SK-N-DZ (cell line): ENCODE measurements at regions not wholly inside any gene's neighbourhood (a gene's known extent, or its start where the extent isn't known, plus 50 kb on each side); places are given as distances from the start of the nearest gene placed in this dataset.

Experiments
- DNase-seq: peaks from one replicate; pipeline ENCODE4 v3.0.0-alpha.2; 2015; ENCODE audit warnings: low spot score

DNA sequence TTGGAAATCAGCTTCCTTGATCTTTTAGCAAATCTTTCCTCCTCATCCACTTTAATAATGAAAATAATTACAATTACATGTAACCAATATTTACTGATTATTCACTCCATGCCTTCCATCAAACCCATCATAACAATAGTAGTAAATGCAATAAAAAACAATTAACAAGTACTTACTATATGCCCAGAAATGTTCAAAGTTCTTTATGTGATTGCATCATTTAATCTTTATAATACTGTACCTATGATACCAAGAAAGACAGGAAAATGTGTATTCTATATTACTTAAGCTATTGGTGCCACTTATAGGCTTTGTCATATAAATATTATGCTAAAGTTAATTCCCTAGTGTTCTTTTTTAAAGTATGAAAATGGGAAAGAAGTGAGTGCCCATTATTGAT lies 210.2 kb upstream of the PKDCC start:
- DNase-seq = no peak

DNA sequence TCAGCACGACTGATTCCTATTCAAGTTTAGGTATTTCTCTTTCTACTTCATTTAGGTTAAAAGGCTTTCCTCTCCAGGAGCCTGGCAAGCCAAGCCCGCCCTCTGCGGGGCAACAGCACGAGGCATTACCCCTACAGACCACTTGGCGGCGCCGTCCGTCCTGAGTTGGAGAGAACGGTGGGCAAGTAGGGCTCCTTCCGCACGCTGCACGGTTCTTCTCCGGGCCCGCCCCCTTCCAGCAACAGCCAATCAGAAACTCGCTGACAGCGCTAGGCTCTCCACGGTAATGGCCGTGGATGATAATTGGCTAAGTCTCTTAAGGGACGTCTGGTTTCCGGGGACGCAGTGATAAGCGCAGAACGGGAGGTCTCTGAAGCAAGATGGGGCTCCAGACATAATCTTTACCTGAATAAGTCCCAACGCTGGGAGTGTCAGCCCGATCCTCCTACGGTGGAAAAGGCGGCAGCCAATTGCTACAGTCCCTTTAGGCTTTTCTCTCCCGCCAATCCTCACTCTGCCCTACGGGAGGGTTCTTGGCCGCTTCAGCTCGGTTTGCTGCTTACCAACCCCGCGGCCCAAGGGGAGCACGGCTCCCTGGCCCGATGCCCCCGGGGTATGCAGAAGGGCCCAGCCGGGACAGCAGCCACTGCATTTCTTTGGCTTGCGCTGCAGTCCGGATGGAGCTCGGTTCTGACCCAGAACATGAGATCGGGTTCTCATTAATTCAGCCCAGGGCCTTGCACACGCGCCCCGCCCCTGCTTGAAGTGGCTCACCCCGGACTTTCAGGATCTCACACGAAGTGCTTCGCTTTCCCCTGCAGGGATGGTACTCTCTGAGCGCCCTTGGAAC lies 206.9 kb upstream of the PKDCC start:
- peak; percentile 98 for DNase-seq

DNA sequence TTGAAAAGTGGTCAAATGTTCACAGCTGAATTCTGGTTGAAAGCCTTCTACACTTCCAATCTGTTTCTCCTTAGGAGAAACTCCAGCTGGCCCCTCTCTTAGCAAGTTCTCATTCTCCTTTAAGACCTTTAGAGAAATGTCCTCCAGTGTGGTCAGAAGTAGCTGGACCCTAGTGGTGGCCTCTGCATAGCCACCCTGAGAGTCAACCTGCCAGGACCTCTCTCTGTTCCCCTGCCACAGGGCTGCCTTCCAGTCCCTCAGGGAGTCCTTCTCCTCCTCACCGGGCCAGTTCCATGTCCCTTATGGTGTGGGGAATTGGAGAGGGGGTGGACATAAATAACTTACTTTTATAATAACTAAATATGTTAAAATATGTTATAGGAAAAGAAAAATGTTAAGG lies 200.9 kb upstream of the PKDCC start:
- no peak for DNase-seq

DNA sequence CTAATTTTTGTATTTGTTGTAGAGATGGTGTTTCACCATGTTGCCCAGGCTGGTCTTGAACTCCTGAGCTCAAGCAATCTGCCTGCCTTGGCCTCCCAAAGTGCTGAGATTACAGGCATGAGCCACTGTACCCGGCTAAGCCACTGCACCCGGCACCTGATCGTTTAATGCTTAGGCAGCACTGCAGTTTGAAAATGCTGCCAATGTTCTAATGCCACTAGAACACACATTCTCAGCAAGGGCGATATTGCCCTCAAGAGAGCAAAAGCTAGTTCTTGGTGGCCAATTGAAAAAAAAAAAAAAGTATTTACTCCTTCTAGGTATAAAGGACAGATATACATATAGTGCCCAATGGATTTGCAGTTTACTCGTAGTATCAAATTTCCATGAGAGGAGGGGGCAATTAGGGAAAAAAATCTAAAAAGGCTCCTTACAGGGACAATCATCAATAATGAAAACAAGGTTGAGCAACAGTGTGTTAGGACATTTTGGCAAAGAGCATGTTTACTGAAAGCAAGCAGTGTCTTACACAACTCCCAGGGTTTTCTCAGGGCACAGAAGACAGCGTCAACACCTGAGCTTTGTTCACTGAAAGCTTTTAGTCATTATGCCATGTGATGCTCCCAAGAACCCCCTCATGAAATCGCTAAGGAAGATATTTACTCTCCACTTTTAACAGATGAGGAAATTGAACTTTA lies 199.9 kb upstream of the PKDCC start:
- DNase-seq = no peak

GRCh38 chr2:41851554-41851953 lies 196.3 kb upstream of the PKDCC start:
- DNase-seq = no peak

DNA sequence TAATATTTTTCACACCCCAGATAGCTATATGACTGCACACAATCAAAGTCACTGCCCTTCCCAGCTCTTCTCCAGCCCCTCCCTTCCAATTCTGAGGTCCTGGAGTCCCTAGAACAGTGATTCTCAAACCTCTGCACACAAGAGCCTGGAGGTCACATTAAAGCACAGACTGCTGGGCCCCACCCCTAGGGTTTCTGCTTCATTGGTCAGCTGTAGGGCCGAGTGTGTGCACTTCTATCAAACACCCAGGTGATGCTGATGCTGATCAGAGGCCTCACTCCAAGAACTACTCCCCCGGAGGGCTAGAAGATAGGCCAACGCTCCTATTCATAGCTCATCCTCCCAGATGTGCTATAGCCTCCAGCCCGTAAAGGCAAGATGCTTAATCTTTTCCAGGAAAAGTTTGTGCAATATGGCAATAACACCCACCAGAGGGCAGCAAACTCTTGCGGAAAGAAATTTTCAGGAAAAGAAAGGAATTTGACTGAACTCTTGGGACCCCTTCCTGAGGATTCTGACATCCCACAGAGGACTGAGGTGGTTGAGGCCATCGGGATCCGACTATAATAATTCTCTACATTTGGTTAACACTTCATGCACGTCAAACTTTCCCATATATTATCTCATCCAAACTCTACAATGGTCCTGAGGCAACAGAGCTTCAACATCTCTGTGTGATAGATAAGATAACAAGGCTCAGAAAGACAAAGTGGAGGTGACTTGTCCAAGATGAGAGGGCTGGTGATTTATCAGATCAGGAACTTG lies 194.2 kb upstream of the PKDCC start:
- peak; percentile 78 for DNase-seq

GRCh38 chr2:41854227-41854626 lies 193.6 kb upstream of the PKDCC start:
- DNase-seq = no peak

DNA sequence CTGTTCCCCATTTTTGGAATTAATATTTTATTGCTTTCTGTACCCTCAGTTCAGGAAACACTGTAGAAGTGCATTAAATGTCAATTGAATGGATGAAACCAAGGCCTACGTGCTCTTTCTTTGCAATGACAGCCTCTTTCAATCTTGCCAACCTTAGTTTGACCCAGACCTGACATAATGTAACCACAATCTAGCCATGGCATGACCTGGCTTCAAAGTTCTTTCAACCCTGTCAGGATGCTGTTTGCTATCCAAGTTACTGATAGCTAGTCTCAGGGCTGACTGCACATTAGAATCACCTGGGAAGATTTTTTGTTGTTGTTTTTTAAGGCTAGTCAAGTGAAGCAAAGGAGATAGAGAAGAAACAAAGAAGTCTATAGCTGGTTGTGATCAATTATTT lies 190.9 kb upstream of the PKDCC start:
- DNase-seq = no peak

- no peak for DNase-seq
These were observed 188.0 kb upstream of the PKDCC start for GRCh38 chr2:41859615-41860514.

- no peak for DNase-seq
These were observed 184.8 kb upstream of the PKDCC start for GRCh38 chr2:41863062-41863461.

DNA sequence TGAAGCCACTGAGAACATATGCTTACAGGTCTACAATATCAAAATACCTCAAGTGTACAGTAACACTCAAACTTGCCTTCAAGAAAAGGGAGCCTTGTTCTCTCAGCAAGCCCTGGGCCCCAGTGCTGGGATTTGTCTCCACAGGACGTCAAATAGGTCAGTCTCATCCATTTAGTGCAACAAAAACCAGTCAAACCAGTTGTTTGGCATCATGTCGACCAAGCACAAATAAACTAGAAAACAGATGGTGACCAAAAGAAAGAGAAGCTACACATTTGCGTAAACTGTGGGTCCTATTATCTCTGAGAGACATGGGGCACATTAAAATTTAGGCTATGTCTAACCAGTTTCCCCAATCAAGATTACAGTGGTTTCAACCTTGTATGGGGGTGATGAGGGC lies 182.6 kb upstream of the PKDCC start:
- no peak for DNase-seq

DNA sequence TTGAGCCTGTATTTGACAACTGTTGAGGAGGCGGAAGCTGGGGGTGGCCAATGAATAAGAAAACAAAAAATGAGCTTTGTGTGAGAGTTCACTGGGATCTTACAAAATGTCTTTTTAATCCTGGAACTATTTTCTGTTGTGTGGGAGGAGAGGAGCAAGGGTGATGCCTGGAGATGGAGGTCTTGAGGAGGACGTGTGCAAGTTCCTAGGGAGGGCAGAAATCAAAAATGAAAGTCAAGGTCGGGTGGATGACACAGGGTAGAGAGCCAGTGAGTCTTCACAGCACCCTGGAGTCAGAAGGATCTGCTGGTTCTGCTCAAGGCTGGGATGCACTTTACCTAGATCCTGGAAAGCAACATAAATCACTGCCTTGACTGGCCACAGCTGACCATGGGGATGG lies 180.3 kb upstream of the PKDCC start:
- DNase-seq = no peak

DNA sequence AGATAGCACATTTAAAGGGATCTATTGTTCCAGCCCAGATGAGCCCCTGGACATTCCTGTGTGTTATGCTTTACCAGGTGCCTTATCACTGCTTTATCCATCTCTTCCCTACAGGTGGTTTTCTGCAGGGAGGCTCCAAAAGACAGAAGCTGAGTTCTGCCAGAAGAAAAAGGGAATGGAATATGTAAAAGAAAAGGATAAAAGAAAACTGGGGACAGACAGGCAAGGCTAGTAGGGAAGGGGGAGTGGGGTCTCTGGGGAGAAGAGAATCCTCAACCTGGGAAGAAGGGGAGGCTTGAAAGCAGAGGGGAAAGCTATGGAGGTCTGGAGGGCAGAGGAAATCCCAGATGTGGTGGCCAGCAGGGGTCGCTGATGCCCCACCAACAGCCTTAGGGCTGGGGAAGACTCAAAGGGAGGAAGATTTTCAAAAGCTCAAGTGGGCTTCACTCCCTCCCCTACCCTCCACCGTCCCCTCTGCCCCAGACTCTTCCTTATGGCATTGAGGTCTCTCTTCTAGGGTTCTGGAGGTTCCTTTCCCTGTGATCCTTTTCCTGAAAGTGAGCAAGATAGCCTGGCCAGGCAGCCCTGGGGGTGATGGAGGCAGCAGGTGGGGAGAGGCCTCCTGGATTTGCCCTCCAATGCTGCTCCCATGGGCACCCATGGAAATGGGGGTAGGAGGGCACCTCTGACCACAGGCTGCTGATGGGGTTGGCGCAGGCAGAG lies 178.1 kb upstream of the PKDCC start:
- DNase-seq = peak; percentile 77

DNA sequence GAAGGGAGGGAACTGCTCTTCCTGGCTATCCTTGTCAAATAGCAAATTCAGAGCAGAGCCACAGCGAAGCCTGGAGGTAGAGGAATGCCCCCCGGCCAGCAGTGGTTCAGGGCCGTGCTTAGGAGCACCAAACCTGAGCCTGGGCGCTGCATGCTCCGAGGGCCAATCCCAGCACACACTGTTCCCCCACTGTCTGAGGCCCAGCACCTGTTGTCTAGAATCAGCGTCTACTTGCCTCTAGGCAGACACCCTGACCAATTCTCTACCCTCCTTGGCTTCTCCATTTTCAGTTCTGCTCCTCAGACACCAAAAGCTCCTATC lies 177.6 kb upstream of the PKDCC start:
- no peak for DNase-seq

- DNase-seq = peak; percentile 35
These were observed 176.7 kb upstream of the PKDCC start for GRCh38 chr2:41871080-41871479.

- DNase-seq = no peak
These were observed 175.2 kb upstream of the PKDCC start for GRCh38 chr2:41872646-41873045.

DNA sequence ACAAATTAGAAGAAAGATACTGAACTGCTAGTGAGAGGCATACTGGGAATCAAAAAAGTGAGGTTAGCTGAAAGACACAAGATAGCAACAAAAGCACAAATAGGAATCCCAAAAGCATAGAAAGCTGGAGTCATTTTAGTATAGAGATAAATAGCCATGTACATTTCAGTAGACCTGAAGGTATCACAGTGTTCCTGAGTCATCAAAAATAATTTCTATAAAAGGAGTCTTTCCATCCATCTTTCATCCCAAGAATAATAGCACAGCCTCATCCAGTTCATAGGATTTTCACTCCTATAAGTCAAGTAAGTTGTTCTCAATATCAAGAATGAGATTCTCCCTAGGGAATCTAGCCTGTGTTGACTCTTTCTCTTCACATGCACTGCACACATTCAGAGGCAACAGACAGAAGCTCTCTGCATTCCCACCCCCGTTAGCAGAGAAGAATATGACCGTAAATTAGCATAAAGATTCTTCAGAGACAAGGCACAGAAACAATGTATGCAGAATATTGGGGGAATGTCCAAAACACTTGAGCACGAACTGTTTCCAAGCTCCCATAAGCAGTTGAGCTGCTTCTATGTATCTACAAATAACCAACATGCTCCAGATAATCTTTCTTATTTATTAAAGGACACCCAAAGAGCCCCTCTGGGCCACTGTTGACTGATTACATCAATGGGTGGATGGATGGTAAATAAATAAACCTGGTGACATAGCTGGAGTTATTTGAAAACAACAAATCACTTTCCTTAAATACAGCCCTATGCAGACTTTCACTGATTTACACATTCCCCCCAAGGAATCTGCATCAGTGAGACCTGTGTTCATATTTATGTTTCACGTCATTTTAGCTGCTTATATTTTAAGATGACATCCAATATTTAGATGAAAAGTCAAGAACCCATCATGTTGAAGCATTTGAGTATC lies 174.5 kb upstream of the PKDCC start:
- no peak for DNase-seq

GRCh38 chr2:41877114-41877678 lies 170.6 kb upstream of the PKDCC start:
- no peak for DNase-seq

GRCh38 chr2:41878056-41878455 lies 169.8 kb upstream of the PKDCC start:
- no peak for DNase-seq
